AG09309 (cell line): ENCODE measurements at regions not wholly inside any gene's neighbourhood (a gene's known extent, or its start where the extent isn't known, plus 50 kb on each side); places are given as distances from the start of the nearest gene placed in this dataset.

ENCODE experiments used
- DNase-seq: peaks from one replicate; pipeline ENCODE4 v3.0.0-alpha.2; 2010; ENCODE audit warnings: low read depth
- H3K4me3 ChIP-seq: 2 replicates; pipeline ENCODE4 v1.5.1; 2011; ENCODE audit warnings: mild to moderate bottlenecking, low read depth, low read length, moderate library complexity; ENCODE audit not compliant: control insufficient read depth
- TF ChIP-seq, protein P1 (sequence below): IDR thresholded peaks from 2 replicates; pipeline ENCODE4 v1.5.1; 2011; ENCODE audit warnings: mild to moderate bottlenecking, low read depth, low read length, inconsistent platforms; ENCODE audit not compliant: insufficient read depth, control insufficient read depth; ENCODE audit errors: missing control alignments

DNA sequence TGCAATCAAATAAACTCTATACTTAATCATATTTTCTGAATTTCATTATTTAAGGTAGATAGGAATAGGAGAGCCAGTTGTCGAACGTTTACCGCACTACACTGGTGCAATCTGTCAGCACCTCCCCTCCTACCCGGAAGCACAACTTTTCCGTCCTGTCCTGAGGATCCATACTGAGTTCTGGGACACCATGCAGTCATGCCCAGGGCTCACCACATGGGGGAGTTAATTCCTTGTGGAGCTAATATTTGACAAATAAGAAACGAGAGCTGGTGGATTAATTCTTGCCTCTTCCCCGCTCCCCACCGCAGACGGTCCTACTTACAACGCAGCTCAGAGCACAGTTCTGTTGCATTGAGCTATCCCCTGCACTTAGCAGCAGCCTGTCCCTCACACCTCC, 107.7 kb upstream of the RALGAPA2 start:
- TF ChIP-seq, protein P1, sequence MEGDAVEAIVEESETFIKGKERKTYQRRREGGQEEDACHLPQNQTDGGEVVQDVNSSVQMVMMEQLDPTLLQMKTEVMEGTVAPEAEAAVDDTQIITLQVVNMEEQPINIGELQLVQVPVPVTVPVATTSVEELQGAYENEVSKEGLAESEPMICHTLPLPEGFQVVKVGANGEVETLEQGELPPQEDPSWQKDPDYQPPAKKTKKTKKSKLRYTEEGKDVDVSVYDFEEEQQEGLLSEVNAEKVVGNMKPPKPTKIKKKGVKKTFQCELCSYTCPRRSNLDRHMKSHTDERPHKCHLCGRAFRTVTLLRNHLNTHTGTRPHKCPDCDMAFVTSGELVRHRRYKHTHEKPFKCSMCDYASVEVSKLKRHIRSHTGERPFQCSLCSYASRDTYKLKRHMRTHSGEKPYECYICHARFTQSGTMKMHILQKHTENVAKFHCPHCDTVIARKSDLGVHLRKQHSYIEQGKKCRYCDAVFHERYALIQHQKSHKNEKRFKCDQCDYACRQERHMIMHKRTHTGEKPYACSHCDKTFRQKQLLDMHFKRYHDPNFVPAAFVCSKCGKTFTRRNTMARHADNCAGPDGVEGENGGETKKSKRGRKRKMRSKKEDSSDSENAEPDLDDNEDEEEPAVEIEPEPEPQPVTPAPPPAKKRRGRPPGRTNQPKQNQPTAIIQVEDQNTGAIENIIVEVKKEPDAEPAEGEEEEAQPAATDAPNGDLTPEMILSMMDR = peak; percentile 15
- H3K4me3 ChIP-seq = no peak overlapping the region
- no peak for DNase-seq

DNA sequence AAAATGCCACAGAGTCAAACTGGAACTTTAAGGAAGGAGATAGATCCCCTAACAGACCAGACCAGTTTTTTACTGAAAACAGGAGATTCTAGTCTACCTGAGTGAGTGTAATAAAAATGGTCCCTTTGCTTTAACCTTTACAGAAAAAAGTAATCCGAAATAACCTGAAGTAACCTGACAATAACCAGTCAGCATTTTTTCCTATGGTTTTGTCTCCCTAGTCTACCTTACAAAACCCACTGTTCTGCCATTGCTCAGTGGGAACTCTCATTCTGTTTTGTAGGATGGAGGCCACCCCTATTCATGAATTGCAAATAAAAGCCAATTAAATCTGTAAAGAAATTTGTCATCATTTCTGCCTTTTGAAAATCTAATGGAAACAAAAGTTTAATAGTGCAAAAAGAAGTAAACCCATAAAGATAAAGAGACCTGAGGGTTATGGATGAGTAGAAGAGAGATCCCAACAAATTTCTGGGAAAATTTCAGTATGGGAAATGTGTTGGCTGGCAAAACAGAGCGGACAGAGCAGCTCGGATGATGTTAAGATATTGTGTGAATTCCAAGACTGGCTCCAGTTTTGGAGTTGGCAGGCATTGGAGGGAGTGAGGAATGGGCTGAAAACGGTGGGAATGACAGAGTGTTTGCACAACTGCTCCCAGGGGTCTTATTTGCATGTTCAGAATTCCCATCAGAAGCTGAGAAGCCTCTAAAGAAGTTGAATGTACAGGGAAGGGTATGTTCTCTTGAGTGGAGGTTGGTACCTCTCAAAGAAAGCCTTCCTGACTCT, 104.7 kb upstream of the RALGAPA2 start:
- DNase-seq = no peak
- H3K4me3 ChIP-seq = no peak overlapping the region
- TF ChIP-seq, protein P1 = no peak

DNA sequence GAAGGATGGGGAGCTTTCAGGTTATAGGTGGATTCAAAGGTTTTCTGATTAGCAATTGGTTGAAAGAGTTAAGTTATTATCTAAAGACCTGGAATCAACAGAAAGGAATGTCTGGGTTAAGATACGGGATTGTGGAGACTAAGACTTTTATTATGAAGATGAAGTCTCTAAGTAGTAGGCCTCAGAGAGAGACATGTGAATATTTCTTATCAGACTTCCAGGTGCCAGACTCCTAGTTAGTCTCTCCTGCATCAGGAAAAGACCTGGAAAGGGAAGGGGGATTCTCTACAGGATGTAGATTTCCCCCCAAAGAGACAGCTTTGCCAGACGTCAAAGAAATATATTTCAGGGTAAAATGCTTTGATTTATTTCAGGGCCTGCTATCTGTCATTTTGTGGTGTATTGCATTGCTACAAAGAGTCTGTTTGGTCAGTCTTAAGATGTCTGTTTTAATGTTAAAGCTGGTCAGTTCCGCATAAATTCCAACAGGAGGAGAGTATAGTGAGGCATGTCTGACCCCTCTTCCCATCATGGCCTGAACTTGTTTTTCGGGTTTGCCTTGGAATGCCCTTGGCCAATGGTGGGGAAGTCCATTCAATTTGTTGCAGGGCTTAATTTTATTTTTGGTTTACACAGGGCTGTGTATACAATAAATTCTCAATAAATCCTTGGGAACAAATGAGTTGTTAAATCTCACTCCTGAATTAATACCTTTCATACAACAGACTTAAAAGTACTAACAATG, 103.4 kb upstream of the RALGAPA2 start:
- TF ChIP-seq, protein P1 = no peak
- H3K4me3 ChIP-seq = no peak overlapping the region
- no peak for DNase-seq

DNA sequence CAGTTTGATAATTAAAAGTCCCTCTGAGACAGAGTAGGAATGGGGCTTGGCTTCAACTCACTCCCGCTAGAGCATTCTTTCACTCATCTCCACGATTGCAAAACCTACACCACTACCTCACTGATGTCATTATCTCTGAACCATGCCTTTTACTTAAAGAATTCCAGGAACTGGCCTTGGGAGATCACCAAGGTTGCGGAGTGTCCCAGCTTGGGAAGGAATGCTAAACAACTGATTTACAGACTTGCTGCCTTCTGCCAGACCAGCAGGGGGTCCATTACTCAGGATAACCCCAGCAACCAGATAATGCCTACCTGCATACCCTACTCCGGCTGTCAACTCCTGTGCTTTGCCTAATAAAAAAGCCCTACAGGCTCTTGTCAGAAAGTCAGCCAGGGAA, 102.2 kb upstream of the RALGAPA2 start:
- H3K4me3 ChIP-seq = no peak overlapping the region
- TF ChIP-seq, protein P1 = no peak
- no peak for DNase-seq

DNA sequence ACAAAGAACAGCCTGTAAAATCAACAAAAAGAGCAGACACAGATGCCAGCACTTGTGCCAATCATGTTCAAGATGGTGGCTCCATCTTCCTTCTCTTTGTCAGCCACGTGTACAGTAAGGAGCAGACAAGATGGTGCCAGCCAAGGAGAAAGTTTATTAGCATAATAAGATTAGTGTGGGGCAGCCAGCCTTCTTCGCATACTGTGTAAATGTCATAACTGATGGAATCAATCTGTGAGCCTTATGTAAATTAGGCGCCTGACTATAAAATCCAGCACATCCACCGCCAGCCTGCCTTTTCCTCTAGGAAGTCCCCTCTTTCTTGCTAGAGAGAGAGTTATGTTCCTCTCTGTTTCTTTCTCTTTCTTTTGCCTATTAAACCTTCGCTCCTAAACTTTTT, 99.7 kb upstream of the RALGAPA2 start:
- no peak overlapping the region for H3K4me3 ChIP-seq
- DNase-seq = no peak
- TF ChIP-seq, protein P1 = no peak

DNA sequence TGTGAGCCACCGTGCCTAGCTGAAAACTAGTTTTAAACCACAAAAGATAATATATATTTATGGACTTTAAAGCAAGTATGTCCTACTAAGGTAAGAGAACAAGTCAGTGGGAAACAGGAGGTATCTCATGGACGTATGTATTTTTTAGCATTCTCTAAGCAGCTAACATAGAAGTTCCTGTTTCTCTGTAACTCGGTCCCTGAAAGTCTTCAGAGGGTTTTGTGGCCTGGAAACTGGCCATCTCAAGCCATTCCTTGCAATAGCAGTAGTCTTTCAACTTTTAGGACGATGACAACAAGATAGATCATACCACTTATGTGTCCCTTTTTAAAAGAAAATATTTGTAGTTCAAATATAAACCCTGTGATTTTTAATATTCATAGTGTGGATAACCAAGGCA, 95.6 kb upstream of the RALGAPA2 start:
- TF ChIP-seq, protein P1 = no peak
- DNase-seq = no peak
- no peak overlapping the region for H3K4me3 ChIP-seq
